HAP-1 (cell line): ENCODE measurements at regions not wholly inside any gene's neighbourhood (a gene's known extent, or its start where the extent isn't known, plus 50 kb on each side); places are given as distances from the start of the nearest gene placed in this dataset.

Source experiments
- DNase-seq, 2 experiments: peaks; one replicate each; pipeline ENCODE4 v3.0.0-alpha.2; 2016 to 2020; ENCODE audit warnings: low spot score in 2 of 2
- H3K27me3 ChIP-seq: fragments of 250-450 bp; sonication (Bioruptor Pico); 2 replicates; pipeline ENCODE4 v1.5.1; 2020; ENCODE audit warnings: low read depth, mild to moderate bottlenecking, moderate library complexity
- H3K36me3 ChIP-seq: fragments of 250-450 bp; sonication (Bioruptor Pico); replicated peaks from 2 replicates; pipeline ENCODE4 v1.5.1; 2020; ENCODE audit warnings: mild to moderate bottlenecking
- H3K4me1 ChIP-seq: fragments of 250-450 bp; sonication (Bioruptor Pico); 2 replicates; pipeline ENCODE4 v1.5.1; 2020; ENCODE audit warnings: mild to moderate bottlenecking
- H3K4me3 ChIP-seq: fragments of 250-450 bp; sonication (Bioruptor Pico); 2 replicates; pipeline ENCODE4 v1.5.1; 2020; ENCODE audit warnings: mild to moderate bottlenecking, moderate library complexity
- H3K9me3 ChIP-seq: fragments of 250-450 bp; sonication (Bioruptor Pico); 2 replicates; pipeline ENCODE4 v1.5.1; 2020; ENCODE audit warnings: mild to moderate bottlenecking, moderate library complexity
- in situ Hi-C: fragments of 300-500 bp; cut with MboI; formaldehyde crosslinking; loops from 3 replicates; pipeline ENCODE4 v1.14.3; 2020; ENCODE audit warnings: low sequenced_read_pairs, inconsistent platforms, mixed read lengths

DNA sequence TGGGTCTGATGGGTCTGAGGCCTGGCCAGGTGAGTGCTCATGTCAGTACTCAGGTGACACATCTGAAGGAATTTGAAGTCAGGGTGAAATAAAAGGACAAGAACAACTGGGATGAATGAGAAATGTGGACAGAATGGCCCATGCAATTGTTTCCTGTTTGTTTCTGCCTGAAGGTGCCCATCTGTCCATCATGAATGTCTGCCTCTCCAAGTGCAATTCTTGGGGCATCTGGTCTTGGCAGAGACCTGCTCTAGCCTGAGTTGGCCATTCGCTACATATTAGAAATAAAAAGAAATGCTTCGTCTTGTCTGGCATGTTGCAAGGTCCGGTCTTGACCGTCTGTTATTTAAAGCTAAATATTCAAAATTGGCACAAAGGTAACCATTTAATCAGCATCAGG lies 142.0 kb upstream of the AGBL1 start:
- Histone ChIP-seq H3K27me3 (peaks cover 8% of the 10 kb centered on the region), H3K4me1 (no peaks in the 10 kb centered on the region), H3K36me3 (no peaks in the 10 kb centered on the region), H3K4me3 (no peak overlapping the region), H3K9me3 (no peaks in the 10 kb centered on the region)
- DNase-seq: no peak
- in situ Hi-C loops: no loop called here

DNA sequence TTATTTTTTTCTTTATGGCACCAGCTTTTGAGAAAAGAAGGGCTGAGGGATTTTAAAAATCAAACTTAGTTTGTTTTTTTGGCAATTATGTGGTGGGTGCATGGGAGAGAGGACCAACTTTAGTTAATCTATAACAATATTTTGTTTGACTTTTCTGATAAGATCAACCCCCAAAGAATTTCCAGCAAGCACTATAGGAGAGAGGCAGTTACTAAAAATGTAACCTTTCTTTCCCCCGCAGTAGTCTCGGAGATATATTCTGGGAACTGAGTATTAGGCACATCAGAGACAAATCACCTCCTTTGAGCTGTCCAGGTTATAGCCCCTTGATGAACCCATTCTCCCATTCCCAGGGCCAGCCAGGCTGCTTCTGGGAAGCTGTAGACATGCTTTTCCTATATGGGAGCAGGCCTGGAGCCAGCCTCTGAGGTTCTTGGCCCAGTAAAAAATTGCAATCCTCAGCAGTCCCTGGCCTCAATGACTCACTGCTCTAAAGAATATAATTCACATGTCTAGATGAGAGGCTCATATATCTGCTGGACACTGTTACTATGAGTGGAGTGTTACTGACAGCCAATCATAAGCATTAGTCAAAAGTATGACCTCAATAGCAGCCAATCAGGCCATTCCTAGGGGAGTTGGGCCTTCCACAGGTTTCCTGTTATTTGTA lies 138.3 kb upstream of the AGBL1 start:
- peaks cover 11% of the 10 kb centered on the region for H3K27me3 ChIP-seq
- no peak for DNase-seq
- no peak overlapping the region for H3K4me3 ChIP-seq
- H3K4me1 ChIP-seq: no peaks in the 10 kb centered on the region
- H3K36me3 ChIP-seq: no peaks in the 10 kb centered on the region
- in situ Hi-C loops: no loop called here
- H3K9me3 ChIP-seq: no peaks in the 10 kb centered on the region

- in situ Hi-C loops: no loop called here
- Histone ChIP-seq H3K36me3 (no peaks in the 10 kb centered on the region), H3K9me3 (no peaks in the 10 kb centered on the region), H3K27me3 (peaks cover 7% of the 10 kb centered on the region), H3K4me3 (no peak overlapping the region), H3K4me1 (no peaks in the 10 kb centered on the region)
- no peak for DNase-seq
Measured at GRCh38 chr15:85942632-85943031, 137.0 kb upstream of the AGBL1 start.

DNA sequence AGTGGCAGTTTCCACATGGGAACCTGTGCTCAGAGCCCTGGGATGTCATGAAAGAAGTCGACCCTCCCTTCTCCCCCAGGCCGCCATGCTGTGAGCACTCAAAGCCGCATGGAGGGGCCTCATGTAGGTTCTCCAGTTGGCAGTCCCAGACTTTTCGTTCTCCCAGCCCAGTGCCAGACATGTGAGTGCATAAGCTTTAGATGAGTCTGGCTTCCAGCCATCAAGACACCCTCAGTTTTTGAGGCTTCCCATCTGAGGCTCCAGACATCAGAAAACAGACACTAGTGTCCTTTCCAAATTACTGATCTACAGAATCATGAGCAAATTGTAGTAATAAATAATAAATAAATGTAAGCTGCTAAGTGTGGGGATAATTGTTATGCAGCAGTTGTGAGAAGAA lies 136.5 kb upstream of the AGBL1 start:
- Histone ChIP-seq H3K9me3 (no peaks in the 10 kb centered on the region), H3K4me3 (no peak overlapping the region), H3K4me1 (no peaks in the 10 kb centered on the region), H3K36me3 (no peaks in the 10 kb centered on the region), H3K27me3 (peaks cover 7% of the 10 kb centered on the region)
- no peak for DNase-seq
- in situ Hi-C loops: no loop called here

DNA sequence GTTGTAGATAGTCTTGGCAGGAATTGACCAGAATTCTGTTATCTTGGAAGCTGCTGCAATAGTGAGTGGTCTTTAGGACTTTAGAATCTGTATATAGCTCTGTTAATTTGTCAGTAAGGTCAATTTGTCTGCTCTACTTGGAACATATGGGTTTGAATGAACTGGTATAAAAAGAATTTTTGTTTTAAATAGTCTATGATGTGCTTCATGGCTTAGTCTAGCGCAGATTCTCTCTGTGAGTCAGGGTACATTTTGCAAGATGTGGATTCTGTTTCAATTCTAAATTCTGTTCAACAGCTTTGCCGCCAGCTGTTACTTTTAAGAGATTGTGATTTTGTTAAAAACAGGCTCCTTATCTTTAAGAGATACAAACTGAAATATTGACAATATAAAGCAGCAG lies 135.9 kb upstream of the AGBL1 start:
- in situ Hi-C loops: no loop called here
- DNase-seq: no peak
- no peaks in the 10 kb centered on the region for H3K9me3 ChIP-seq
- no peaks in the 10 kb centered on the region for H3K36me3 ChIP-seq
- H3K4me3 ChIP-seq: no peak overlapping the region
- no peaks in the 10 kb centered on the region for H3K4me1 ChIP-seq
- peaks cover 7% of the 10 kb centered on the region for H3K27me3 ChIP-seq

DNA sequence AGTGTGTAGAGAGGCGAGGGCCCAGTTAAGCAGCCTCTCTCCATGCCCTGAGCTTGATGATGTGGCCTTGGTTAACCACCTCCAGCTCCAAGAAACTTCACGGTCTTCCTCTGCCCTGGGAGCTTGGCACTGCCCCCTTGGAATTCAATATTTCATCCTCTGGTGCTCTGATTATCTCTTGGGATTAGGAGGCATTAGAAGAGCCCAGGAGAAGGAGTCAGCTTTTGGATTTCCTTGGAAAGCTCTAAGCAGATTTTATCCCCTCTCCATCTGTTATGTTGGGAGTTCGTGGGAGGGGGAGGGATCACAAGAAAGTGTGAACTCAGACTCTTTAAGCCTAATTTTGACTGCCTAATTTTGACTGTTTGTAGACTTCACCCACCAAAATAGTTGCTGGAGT lies 132.7 kb upstream of the AGBL1 start:
- no peak for DNase-seq
- no peaks in the 10 kb centered on the region for H3K36me3 ChIP-seq
- in situ Hi-C loops: no loop called here
- no peaks in the 10 kb centered on the region for H3K4me1 ChIP-seq
- no peaks in the 10 kb centered on the region for H3K9me3 ChIP-seq
- H3K4me3 ChIP-seq: no peak overlapping the region
- H3K27me3 ChIP-seq: peaks cover 7% of the 10 kb centered on the region

GRCh38 chr15:85947936-85948335 lies 131.7 kb upstream of the AGBL1 start:
- in situ Hi-C loops: no loop called here
- no peaks in the 10 kb centered on the region for H3K9me3 ChIP-seq
- no peak for DNase-seq
- no peaks in the 10 kb centered on the region for H3K4me1 ChIP-seq
- peaks cover 7% of the 10 kb centered on the region for H3K27me3 ChIP-seq
- H3K36me3 ChIP-seq: no peaks in the 10 kb centered on the region
- no peak overlapping the region for H3K4me3 ChIP-seq

DNA sequence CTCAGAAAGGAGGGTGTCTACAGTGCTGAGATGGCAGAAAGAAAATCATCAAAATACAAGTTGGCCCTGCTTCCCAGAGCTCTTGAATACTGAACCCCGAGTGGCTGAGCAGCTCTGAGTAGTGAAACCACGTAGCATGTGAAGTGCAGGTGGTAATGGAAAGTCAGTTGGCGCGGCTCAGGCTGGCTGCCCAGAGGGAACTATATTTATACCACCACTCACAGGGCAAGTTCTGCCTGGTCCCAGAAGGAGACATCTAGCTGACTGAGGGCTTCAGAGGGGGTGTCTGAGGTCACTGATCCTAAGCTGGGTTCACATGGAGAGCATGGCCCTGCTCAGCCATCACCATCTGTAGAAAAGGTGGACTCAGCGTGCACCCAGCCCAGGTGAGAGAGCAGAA lies 129.6 kb upstream of the AGBL1 start:
- Histone ChIP-seq H3K9me3 (no peaks in the 10 kb centered on the region), H3K36me3 (no peaks in the 10 kb centered on the region), H3K4me3 (no peak overlapping the region), H3K4me1 (no peaks in the 10 kb centered on the region), H3K27me3 (no peaks in the 10 kb centered on the region; the same call in 1 of the 2 replicates)
- in situ Hi-C loops: no loop called here
- no peak for DNase-seq

DNA sequence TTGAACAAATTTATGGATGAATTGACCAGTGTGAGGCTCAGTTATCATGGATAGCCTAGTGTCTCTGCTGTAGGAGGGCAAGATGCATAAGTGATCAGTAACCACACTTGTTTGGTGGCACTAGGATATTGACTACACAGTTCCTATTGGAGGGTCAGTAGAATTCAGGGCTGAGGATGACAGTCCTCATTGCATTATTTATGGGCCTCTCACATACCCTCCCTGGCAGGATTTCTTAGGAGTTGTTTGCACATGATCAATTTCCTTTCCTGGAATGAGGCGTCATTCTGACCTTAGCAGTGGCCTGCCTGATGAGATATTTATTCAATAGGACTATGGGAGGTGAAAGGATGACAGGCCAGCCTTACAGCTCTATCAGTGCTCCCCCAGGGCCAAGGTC lies 125.1 kb upstream of the AGBL1 start:
- no peak for DNase-seq
- Histone ChIP-seq H3K36me3 (no peaks in the 10 kb centered on the region), H3K4me1 (no peaks in the 10 kb centered on the region), H3K4me3 (no peak overlapping the region), H3K9me3 (no peaks in the 10 kb centered on the region), H3K27me3 (peaks cover 3% of the 10 kb centered on the region; the same call in 1 of the 2 replicates)
- in situ Hi-C loops: no loop called here

DNA sequence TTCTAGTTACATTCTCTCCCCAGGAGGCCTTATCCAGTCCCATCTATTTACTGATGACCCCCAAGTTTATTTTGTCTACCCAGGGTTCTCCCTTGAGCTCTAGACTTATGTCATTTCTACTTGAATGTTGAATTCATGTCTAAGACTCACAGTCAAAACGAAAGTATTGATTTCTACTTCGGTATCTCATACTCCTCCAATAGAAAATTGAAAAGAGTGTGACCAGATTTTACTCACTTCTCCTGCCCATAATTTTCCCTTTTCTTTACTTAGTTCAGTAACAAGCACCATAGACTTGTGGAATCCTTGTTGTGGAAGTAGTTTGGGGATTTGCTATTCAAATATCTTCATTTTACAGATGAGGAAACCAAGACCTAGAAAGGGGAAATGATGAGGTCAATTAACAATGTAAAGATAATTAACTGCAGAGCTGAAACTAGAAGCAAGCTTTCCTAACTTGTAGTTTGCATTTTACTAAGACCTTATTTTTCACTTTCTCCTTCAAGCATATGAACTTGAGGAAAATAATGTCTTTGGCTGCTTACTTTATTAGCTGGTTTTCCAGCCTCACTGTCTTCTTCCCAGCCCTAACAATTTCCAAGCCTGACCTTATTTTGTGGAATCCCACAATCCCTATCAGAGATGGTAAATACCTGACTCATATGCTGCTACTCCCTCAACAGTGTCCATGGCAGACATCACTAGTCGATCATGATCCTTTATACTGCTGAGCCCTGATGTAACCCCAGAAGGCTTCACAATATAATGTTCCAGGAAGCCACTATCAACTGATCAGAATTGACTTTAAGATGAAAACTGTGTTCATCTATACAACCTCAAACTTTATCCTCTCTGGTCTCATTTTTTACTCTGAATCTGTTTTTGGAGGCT lies 123.9 kb upstream of the AGBL1 start:
- in situ Hi-C loops: no loop called here
- Histone ChIP-seq H3K36me3 (no peaks in the 10 kb centered on the region), H3K9me3 (no peaks in the 10 kb centered on the region), H3K4me3 (no peak overlapping the region), H3K27me3 (peaks cover 3% of the 10 kb centered on the region; the same call in 1 of the 2 replicates), H3K4me1 (no peaks in the 10 kb centered on the region)
- DNase-seq: no peak

- Histone ChIP-seq H3K4me1 (no peaks in the 10 kb centered on the region), H3K27me3 (peaks cover 3% of the 10 kb centered on the region; the same call in 1 of the 2 replicates), H3K9me3 (no peaks in the 10 kb centered on the region), H3K36me3 (no peaks in the 10 kb centered on the region), H3K4me3 (no peak overlapping the region)
- no peak for DNase-seq
- in situ Hi-C loops: no loop called here
Measured at GRCh38 chr15:85956532-85957275, 123.0 kb upstream of the AGBL1 start.

GRCh38 chr15:85959611-85960010 lies 120.1 kb upstream of the AGBL1 start:
- Histone ChIP-seq H3K9me3 (no peaks in the 10 kb centered on the region), H3K4me3 (no peak overlapping the region), H3K27me3 (peaks cover 3% of the 10 kb centered on the region; the same call in 1 of the 2 replicates), H3K36me3 (no peaks in the 10 kb centered on the region), H3K4me1 (no peaks in the 10 kb centered on the region)
- no peak for DNase-seq
- in situ Hi-C loops: no loop called here

- Histone ChIP-seq H3K9me3 (no peaks in the 10 kb centered on the region), H3K4me3 (no peak overlapping the region), H3K27me3 (peaks cover 3% of the 10 kb centered on the region; the same call in 1 of the 2 replicates), H3K4me1 (no peaks in the 10 kb centered on the region), H3K36me3 (no peaks in the 10 kb centered on the region)
- in situ Hi-C loops: no loop called here
- DNase-seq: no peak
Measured at GRCh38 chr15:85960381-85960780, 119.3 kb upstream of the AGBL1 start.

- H3K4me1 ChIP-seq: no peaks in the 10 kb centered on the region
- no peak overlapping the region for H3K4me3 ChIP-seq
- no peak for DNase-seq
- H3K36me3 ChIP-seq: no peaks in the 10 kb centered on the region
- in situ Hi-C loops: no loop called here
- no peaks in the 10 kb centered on the region for H3K9me3 ChIP-seq
- H3K27me3 ChIP-seq: peaks cover 3% of the 10 kb centered on the region; the same call in 1 of the 2 replicates
Measured at GRCh38 chr15:85961821-85962220, 117.8 kb upstream of the AGBL1 start.
